Endodermal cell (in vitro differentiated cells): ENCODE measurements at regions not wholly inside any gene's neighbourhood (a gene's known extent, or its start where the extent isn't known, plus 50 kb on each side); places are given as distances from the start of the nearest gene placed in this dataset.

ENCODE experiments used
- DNase-seq: peaks from one replicate; pipeline ENCODE4 v3.0.0-alpha.2; 2017
- H3K27ac ChIP-seq: 2 replicates; pipeline ENCODE4 v1.5.1; 2013; ENCODE audit warnings: mild to moderate bottlenecking, low read depth, low read length, moderate library complexity
- H3K27me3 ChIP-seq: 2 replicates; pipeline ENCODE4 v1.6.1; 2013; ENCODE audit warnings: mild to moderate bottlenecking, low read length, moderate library complexity; ENCODE audit not compliant: insufficient read depth, control insufficient read depth, poor library complexity, severe bottlenecking
- H3K36me3 ChIP-seq: 2 replicates; pipeline ENCODE4 v1.7.0; 2013; ENCODE audit warnings: mild to moderate bottlenecking, low read length, moderate library complexity; ENCODE audit not compliant: control insufficient read depth, insufficient read depth
- H3K4me1 ChIP-seq: one replicate; pipeline ENCODE4 v1.7.0; 2013; ENCODE audit warnings: low read length; ENCODE audit not compliant: control insufficient read depth, insufficient read depth
- H3K4me3 ChIP-seq: 2 replicates; pipeline ENCODE4 v1.5.1; 2013; ENCODE audit warnings: mild to moderate bottlenecking, low read length, moderate library complexity
- H3K9ac ChIP-seq: 2 replicates; pipeline ENCODE4 v1.6.1; 2013; ENCODE audit warnings: mild to moderate bottlenecking, low read length, moderate library complexity; ENCODE audit not compliant: poor library complexity, severe bottlenecking; ENCODE audit errors: extremely low read depth
- H3K9me3 ChIP-seq: 2 replicates; pipeline ENCODE4 v1.6.1; 2013; ENCODE audit warnings: mild to moderate bottlenecking, low read length, moderate library complexity; ENCODE audit not compliant: control insufficient read depth
- H3K27ac Mint-ChIP-seq: 2 replicates; pipeline ENCODE4 v1.8.0; 2020; ENCODE audit warnings: mixed read lengths
- H3K27me3 Mint-ChIP-seq: 2 replicates; pipeline ENCODE4 v1.8.0; 2021; ENCODE audit warnings: mild to moderate bottlenecking, mixed read lengths; ENCODE audit not compliant: insufficient read depth
- H3K36me3 Mint-ChIP-seq: 2 replicates; pipeline ENCODE4 v1.8.0; 2020; ENCODE audit warnings: low read depth, mixed read lengths
- H3K4me1 Mint-ChIP-seq: 2 replicates; pipeline ENCODE4 v1.8.0; 2020; ENCODE audit warnings: mixed read lengths
- H3K4me3 Mint-ChIP-seq: 2 replicates; pipeline ENCODE4 v1.8.0; 2020; ENCODE audit warnings: mild to moderate bottlenecking, moderate library complexity, mixed read lengths
- H3K9me3 Mint-ChIP-seq: 2 replicates; pipeline ENCODE4 v1.8.0; 2020; ENCODE audit warnings: mild to moderate bottlenecking, mixed read lengths
- WGBS, 2 experiments: methylation state at CpG; one replicate each; pipeline versions ENCODE4 v1.1.5 to v1.1.7; 2013; ENCODE audit warnings: missing lambda C conversion rate in 2 of 2, mixed read lengths in 1 of 2; ENCODE audit not compliant: insufficient coverage in 1 of 2, insufficient read length in 1 of 2; 5-methylcytosine and 5-hydroxymethylcytosine counted together
- TF ChIP-seq, protein P1 (sequence below): fragments of 200-600 bp; sonication (generic); conservative IDR thresholded peaks from 2 replicates; pipeline ENCODE4 v1.5.0; 2021; ENCODE audit warnings: antibody characterized with exemption, mild to moderate bottlenecking

- no peak overlapping the region for H3K4me3 ChIP-seq
- no peaks in the 10 kb centered on the region for H3K4me1 ChIP-seq
- Mint-ChIP-seq H3K27me3 (no peaks in the 10 kb centered on the region), H3K4me1 (peaks cover 6% of the 10 kb centered on the region), H3K27ac (no peak overlapping the region), H3K9me3 (peaks cover 14% of the 10 kb centered on the region), H3K4me3 (no peak overlapping the region), H3K36me3 (no peaks in the 10 kb centered on the region)
- peaks cover 11% of the 10 kb centered on the region for H3K9me3 ChIP-seq
- H3K36me3 ChIP-seq: no peaks in the 10 kb centered on the region
- no peak overlapping the region for H3K9ac ChIP-seq
- no peaks in the 10 kb centered on the region for H3K27me3 ChIP-seq
- TF ChIP-seq, protein P1, sequence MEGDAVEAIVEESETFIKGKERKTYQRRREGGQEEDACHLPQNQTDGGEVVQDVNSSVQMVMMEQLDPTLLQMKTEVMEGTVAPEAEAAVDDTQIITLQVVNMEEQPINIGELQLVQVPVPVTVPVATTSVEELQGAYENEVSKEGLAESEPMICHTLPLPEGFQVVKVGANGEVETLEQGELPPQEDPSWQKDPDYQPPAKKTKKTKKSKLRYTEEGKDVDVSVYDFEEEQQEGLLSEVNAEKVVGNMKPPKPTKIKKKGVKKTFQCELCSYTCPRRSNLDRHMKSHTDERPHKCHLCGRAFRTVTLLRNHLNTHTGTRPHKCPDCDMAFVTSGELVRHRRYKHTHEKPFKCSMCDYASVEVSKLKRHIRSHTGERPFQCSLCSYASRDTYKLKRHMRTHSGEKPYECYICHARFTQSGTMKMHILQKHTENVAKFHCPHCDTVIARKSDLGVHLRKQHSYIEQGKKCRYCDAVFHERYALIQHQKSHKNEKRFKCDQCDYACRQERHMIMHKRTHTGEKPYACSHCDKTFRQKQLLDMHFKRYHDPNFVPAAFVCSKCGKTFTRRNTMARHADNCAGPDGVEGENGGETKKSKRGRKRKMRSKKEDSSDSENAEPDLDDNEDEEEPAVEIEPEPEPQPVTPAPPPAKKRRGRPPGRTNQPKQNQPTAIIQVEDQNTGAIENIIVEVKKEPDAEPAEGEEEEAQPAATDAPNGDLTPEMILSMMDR: no peak
- no peak for DNase-seq
- no peak overlapping the region for H3K27ac ChIP-seq
Observed at GRCh38 chr17:71428897-71429296, 691.9 kb upstream of the SOX9 start.

DNA sequence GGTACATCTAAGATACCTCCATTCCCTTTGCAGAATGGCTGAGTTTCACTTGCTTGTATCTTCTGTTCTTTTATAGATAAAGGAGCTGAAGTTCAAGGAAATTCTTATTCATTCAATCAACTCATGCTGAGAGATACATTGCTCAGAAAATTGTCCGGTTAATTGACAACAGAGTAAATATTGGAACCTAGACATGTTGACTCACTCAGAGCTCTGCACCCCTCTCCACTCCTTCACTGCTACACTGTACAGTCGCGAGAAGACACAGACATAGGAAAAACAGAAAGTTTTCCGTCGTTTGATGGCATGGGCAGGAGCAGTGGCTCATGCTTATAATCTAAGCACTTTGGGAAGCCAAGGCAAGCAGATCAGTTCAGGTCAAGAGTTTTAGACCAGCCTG is 690.5 kb upstream of the SOX9 start:
- Mint-ChIP-seq H3K27me3 (no peaks in the 10 kb centered on the region), H3K4me1 (no peaks in the 10 kb centered on the region), H3K4me3 (no peak overlapping the region), H3K9me3 (peaks cover 14% of the 10 kb centered on the region), H3K27ac (no peak overlapping the region), H3K36me3 (no peaks in the 10 kb centered on the region)
- peaks cover 11% of the 10 kb centered on the region for H3K9me3 ChIP-seq
- no peaks in the 10 kb centered on the region for H3K4me1 ChIP-seq
- WGBS, 2 experiments: 95% methylated on average over 5 of the region's 5 CpGs
- no peak overlapping the region for H3K9ac ChIP-seq
- H3K4me3 ChIP-seq: no peak overlapping the region
- H3K27me3 ChIP-seq: no peaks in the 10 kb centered on the region
- DNase-seq: no peak
- no peaks in the 10 kb centered on the region for H3K36me3 ChIP-seq
- H3K27ac ChIP-seq: no peak overlapping the region
- TF ChIP-seq, protein P1: no peak

GRCh38 chr17:71431146-71431545 is 689.7 kb upstream of the SOX9 start:
- H3K9me3 ChIP-seq: peaks cover 11% of the 10 kb centered on the region
- 69 to 84% methylated on average over 2 of the region's 2 CpGs for WGBS, 2 experiments
- H3K27me3 ChIP-seq: no peaks in the 10 kb centered on the region
- no peaks in the 10 kb centered on the region for H3K36me3 ChIP-seq
- Mint-ChIP-seq H3K27ac (no peak overlapping the region), H3K4me1 (no peaks in the 10 kb centered on the region), H3K36me3 (no peaks in the 10 kb centered on the region), H3K9me3 (peaks cover 14% of the 10 kb centered on the region), H3K27me3 (no peaks in the 10 kb centered on the region), H3K4me3 (no peak overlapping the region)
- TF ChIP-seq, protein P1: no peak
- H3K4me1 ChIP-seq: no peaks in the 10 kb centered on the region
- no peak overlapping the region for H3K9ac ChIP-seq
- H3K27ac ChIP-seq: no peak overlapping the region
- H3K4me3 ChIP-seq: no peak overlapping the region
- no peak for DNase-seq
